HUES48 (cell line): ENCODE measurements at regions not wholly inside any gene's neighbourhood (a gene's known extent, or its start where the extent isn't known, plus 50 kb on each side); places are given as distances from the start of the nearest gene placed in this dataset.
"Not testable (repeated sequence)": the region's sequence is repeated elsewhere in the genome, so short reads cannot be mapped to it uniquely, and the experiment has no call there.

Experiments used
- H3K27ac ChIP-seq: one replicate; pipeline ENCODE4 v1.7.0; 2013; ENCODE audit warnings: low read depth, low read length, inconsistent platforms
- H3K27me3 ChIP-seq: 2 replicates; pipeline ENCODE4 v1.6.1; 2013; ENCODE audit warnings: mild to moderate bottlenecking, low read length; ENCODE audit not compliant: control insufficient read depth, insufficient read depth
- H3K36me3 ChIP-seq: 2 replicates; pipeline ENCODE4 v1.6.1; 2013; ENCODE audit warnings: low read length; ENCODE audit not compliant: control insufficient read depth, insufficient read depth
- H3K4me1 ChIP-seq: 2 replicates; pipeline ENCODE4 v1.6.1; 2013; ENCODE audit warnings: mild to moderate bottlenecking, low read length; ENCODE audit not compliant: control insufficient read depth, insufficient read depth
- H3K4me3 ChIP-seq: 2 replicates; pipeline ENCODE4 v1.5.1; 2013; ENCODE audit warnings: mild to moderate bottlenecking, low read depth, low read length
- H3K9ac ChIP-seq: 2 replicates; pipeline ENCODE4 v1.6.1; 2013; ENCODE audit warnings: mild to moderate bottlenecking, low read depth, low read length, moderate library complexity
- H3K9me3 ChIP-seq: 2 replicates; pipeline ENCODE4 v1.6.1; 2013; ENCODE audit warnings: low read length; ENCODE audit not compliant: control insufficient read depth, insufficient read depth

DNA sequence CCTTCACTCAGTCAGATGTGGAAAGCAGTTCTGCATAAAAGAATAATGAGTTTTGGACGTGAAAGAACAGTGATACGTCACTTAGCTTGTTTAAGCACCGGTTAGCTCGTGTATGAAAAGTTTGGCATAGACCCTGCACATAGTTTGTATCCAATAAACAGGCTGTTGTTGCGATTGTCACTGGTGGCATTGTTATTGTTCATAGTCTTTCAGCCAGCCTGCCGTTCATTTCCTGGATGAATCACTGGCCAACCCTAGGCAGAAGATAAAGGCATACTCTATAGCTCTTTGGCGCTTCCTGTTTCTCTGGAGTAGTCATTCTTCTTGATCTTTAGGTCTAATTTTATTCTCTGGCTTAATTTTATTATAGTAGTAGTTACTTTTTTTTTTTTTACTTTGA is 57.8 kb upstream of the ANKRD30A start:
- H3K4me3 ChIP-seq, result no peak overlapping the region
- peaks cover 72% of the 10 kb centered on the region for H3K9me3 ChIP-seq
- H3K9ac ChIP-seq, result no peak overlapping the region
- H3K27ac ChIP-seq, result no peak overlapping the region
- no peaks in the 10 kb centered on the region for H3K36me3 ChIP-seq
- no peaks in the 10 kb centered on the region for H3K4me1 ChIP-seq
- no peaks in the 10 kb centered on the region for H3K27me3 ChIP-seq

- not testable (repeated sequence) for H3K9ac ChIP-seq, H3K4me1 ChIP-seq, H3K36me3 ChIP-seq, H3K4me3 ChIP-seq, H3K27me3 ChIP-seq, H3K27ac ChIP-seq
- H3K9me3 ChIP-seq, result peaks cover 77% of the 10 kb centered on the region
These were observed 63.1 kb upstream of the ANKRD30A start for GRCh38 chr10:37062296-37062695.

DNA sequence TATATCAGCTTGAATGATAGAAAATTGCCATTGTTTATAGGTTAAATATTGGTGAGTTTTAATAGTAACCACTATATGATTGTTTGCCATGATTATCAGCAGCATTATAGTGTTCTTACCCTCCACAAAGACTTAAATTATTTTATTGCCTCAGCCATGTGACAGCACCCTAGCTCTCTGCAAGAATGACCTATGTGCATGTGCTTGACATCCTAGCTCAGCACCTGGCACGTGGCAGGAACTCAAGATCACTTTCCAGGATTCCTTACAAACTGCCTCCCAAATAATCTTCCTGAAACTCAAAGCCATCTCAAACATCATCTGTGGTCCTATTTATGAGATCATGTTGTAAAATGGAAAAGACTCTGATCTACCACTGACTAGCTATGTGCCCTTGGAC is 68.1 kb upstream of the ANKRD30A start:
- H3K9ac ChIP-seq, result no peak overlapping the region
- no peaks in the 10 kb centered on the region for H3K36me3 ChIP-seq
- H3K4me1 ChIP-seq, result no peaks in the 10 kb centered on the region
- H3K27me3 ChIP-seq, result no peaks in the 10 kb centered on the region
- H3K4me3 ChIP-seq, result no peak overlapping the region
- H3K9me3 ChIP-seq, result peaks cover 92% of the 10 kb centered on the region
- no peak overlapping the region for H3K27ac ChIP-seq

GRCh38 chr10:37053476-37053875 is 71.9 kb upstream of the ANKRD30A start:
- H3K9ac ChIP-seq, result no peak overlapping the region
- no peaks in the 10 kb centered on the region for H3K27me3 ChIP-seq
- no peaks in the 10 kb centered on the region for H3K36me3 ChIP-seq
- H3K9me3 ChIP-seq, result peaks cover 86% of the 10 kb centered on the region
- no peaks in the 10 kb centered on the region for H3K4me1 ChIP-seq
- H3K27ac ChIP-seq, result no peak overlapping the region
- H3K4me3 ChIP-seq, result no peak overlapping the region; the same call in 1 of the 2 replicates

DNA sequence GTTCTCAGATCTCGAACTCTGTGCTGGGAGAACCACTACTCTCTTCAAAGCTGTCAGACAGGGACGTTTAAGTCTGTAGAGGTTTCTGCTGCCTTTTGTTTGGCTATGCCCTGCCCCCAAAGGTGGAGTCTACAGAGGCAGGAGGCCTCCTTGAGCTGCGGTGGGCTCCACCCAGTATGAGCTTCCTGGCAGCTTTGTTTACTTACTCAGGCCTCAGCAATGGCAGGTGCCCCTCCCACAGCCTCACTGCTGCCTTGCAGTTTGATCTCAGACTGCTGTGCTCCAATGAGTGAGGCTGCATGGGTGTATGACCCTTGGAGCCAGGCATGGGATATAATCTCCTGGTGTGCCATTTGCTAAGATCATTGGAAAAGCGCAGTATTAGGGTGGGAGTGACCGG is 75.4 kb upstream of the ANKRD30A start:
- H3K4me1 ChIP-seq, H3K4me3 ChIP-seq, H3K27me3 ChIP-seq, H3K27ac ChIP-seq, H3K9ac ChIP-seq, H3K36me3 ChIP-seq: not testable (repeated sequence)
- peaks cover 64% of the 10 kb centered on the region for H3K9me3 ChIP-seq

DNA sequence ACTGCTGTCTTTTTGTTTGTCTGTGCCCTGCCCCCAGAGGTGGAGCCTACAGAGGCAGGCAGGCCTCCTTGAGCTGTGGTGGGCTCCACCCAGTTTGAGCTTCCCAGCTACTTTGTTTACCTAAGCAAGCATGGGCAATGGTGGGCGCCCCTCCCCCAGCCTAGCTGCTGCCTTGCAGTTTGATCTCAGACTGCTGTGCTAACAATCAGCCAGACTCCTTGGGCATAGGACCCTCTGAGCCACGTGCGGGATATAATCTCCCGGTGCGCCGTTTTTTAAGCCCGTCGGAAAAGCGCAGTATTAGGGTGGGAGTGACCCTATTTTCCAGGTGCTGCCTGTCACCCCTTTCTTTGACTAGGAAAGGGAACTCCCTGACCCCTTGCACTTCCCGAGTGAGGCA is 81.1 kb upstream of the ANKRD30A start:
- not testable (repeated sequence) for H3K4me3 ChIP-seq, H3K9ac ChIP-seq, H3K36me3 ChIP-seq, H3K4me1 ChIP-seq, H3K27ac ChIP-seq, H3K27me3 ChIP-seq
- H3K9me3 ChIP-seq, result peaks cover 15% of the 10 kb centered on the region; the same call in 1 of the 2 replicates

GRCh38 chr10:37035853-37036252 is 89.5 kb upstream of the ANKRD30A start:
- peaks cover 67% of the 10 kb centered on the region for H3K9me3 ChIP-seq
- H3K27me3 ChIP-seq, result no peaks in the 10 kb centered on the region
- no peaks in the 10 kb centered on the region for H3K36me3 ChIP-seq
- H3K4me3 ChIP-seq, result no peak overlapping the region
- no peak overlapping the region for H3K9ac ChIP-seq
- no peak overlapping the region for H3K27ac ChIP-seq
- H3K4me1 ChIP-seq, result no peaks in the 10 kb centered on the region

DNA sequence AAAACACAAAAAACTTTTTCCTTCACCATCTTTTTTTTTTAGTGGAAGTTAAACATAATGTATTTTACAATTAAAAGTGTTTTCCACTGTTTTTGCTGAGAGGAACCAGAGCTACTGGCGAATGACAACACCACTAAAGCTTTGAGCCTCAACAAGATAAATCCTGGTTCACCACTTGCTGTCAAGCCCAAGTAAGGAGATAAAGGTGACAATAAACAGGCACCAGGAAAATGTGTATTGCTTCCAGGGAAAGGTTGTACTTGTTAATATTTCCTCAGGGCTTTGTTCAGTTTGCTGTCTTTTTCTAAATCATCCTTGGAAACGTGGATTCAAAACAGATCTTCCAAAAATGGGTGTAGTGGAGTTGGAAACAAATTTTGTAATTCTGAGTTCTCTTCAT is 109.9 kb upstream of the ANKRD30A start:
- H3K27ac ChIP-seq, result no peak overlapping the region
- peaks cover 87% of the 10 kb centered on the region for H3K9me3 ChIP-seq
- no peaks in the 10 kb centered on the region for H3K4me1 ChIP-seq
- H3K9ac ChIP-seq, result no peak overlapping the region
- H3K4me3 ChIP-seq, result no peak overlapping the region
- H3K27me3 ChIP-seq, result no peaks in the 10 kb centered on the region
- H3K36me3 ChIP-seq, result no peaks in the 10 kb centered on the region

GRCh38 chr10:37010741-37011140 is 114.7 kb upstream of the ANKRD30A start:
- H3K9me3 ChIP-seq, result peaks cover 75% of the 10 kb centered on the region
- no peak overlapping the region for H3K27ac ChIP-seq
- no peaks in the 10 kb centered on the region for H3K36me3 ChIP-seq
- no peak overlapping the region for H3K9ac ChIP-seq
- H3K4me3 ChIP-seq, result no peak overlapping the region
- H3K4me1 ChIP-seq, result no peaks in the 10 kb centered on the region
- H3K27me3 ChIP-seq, result no peaks in the 10 kb centered on the region

- not testable (repeated sequence) for H3K4me3 ChIP-seq, H3K9ac ChIP-seq, H3K36me3 ChIP-seq, H3K27me3 ChIP-seq, H3K27ac ChIP-seq, H3K4me1 ChIP-seq
- H3K9me3 ChIP-seq, result peaks cover 78% of the 10 kb centered on the region
These were observed 117.1 kb upstream of the ANKRD30A start for GRCh38 chr10:37008276-37008675.

DNA sequence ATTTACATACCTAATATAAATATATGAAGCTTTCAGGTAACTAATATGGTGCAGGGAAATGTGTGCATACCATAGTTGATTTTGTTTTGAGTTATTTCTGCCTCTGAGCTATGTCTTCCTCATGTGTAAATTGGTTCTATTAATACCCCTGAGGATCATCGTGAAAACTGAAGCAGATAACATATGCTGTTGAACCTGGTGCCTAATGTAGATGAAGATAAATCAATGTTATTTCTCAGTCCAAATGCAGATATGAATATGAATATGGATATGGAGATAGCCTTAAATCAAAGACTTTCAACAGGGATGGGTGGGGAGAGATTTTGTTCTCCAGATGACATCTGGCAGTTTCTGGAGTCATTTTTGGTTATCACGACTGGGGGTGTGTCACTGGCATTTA is 122.3 kb upstream of the ANKRD30A start:
- Histone ChIP-seq H3K4me1 (no peaks in the 10 kb centered on the region), H3K27ac (no peak overlapping the region), H3K27me3 (no peaks in the 10 kb centered on the region), H3K9ac (no peak overlapping the region), H3K36me3 (no peaks in the 10 kb centered on the region), H3K9me3 (peaks cover 86% of the 10 kb centered on the region), H3K4me3 (no peak overlapping the region)

DNA sequence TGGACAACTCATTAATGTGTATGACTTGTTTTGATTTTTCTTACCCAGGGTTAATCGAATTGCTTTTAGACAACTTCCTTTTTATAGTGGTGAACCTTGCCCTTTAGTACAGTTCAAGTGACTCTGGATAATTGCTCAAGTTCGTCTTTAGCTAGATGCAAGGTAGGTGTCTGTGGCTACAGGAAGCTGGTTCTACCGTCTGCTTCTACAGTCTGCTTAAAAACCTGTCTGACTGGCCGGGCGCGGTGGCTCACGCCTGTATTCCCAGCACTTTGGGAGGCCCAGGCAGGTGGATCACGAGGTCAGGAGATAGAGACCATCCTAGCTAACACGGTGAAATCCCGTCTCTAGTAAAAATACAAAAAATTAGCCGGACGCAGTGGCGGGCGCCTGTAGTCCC is 129.6 kb upstream of the ANKRD30A start:
- not testable (repeated sequence) for H3K9ac ChIP-seq, H3K27me3 ChIP-seq, H3K4me1 ChIP-seq, H3K4me3 ChIP-seq, H3K27ac ChIP-seq, H3K36me3 ChIP-seq
- H3K9me3 ChIP-seq, result peaks cover 88% of the 10 kb centered on the region
